Neural progenitor cell (in vitro differentiated cells): ENCODE measurements at regions not wholly inside any gene's neighbourhood (a gene's known extent, or its start where the extent isn't known, plus 50 kb on each side); places are given as distances from the start of the nearest gene placed in this dataset.

ENCODE experiments used
- CTCF ChIP-seq: fragments of 200-600 bp; sonication (generic); IDR thresholded peaks from 2 replicates; pipeline ENCODE4 v1.5.1; 2017; ENCODE audit warnings: antibody characterized with exemption, mild to moderate bottlenecking
- EZH2 ChIP-seq: fragments of 200-600 bp; sonication (generic); IDR thresholded peaks from 2 replicates; pipeline ENCODE4 v1.6.1; 2017; ENCODE audit warnings: antibody characterized with exemption, mild to moderate bottlenecking, moderate library complexity

GRCh38 chr4:181150191-181150590 lies 1093.0 kb upstream of the TENM3 start:
- TF ChIP-seq CTCF, result no peak
- TF ChIP-seq EZH2, result no peak
